HCT116 (cell line): ENCODE measurements at regions not wholly inside any gene's neighbourhood (a gene's known extent, or its start where the extent isn't known, plus 50 kb on each side); places are given as distances from the start of the nearest gene placed in this dataset.

Experiments used
- CEBPB ChIP-seq: IDR thresholded peaks from 2 replicates; pipeline ENCODE4 v1.6.1; 2012; ENCODE audit warnings: low read depth
- EZH2phosphoT487 ChIP-seq: fragments of 200-600 bp; IDR thresholded peaks from 2 replicates; pipeline ENCODE4 v1.6.1; 2018; ENCODE audit warnings: antibody characterized with exemption, borderline replicate concordance
- JUND ChIP-seq: IDR thresholded peaks from 2 replicates; pipeline ENCODE4 v1.6.1; 2012
- MAX ChIP-seq: IDR thresholded peaks from 2 replicates; pipeline ENCODE4 v1.6.1; 2012
- POLR2A ChIP-seq: IDR thresholded peaks from 2 replicates; pipeline ENCODE4 v1.7.0; 2011; ENCODE audit warnings: borderline replicate concordance; ENCODE audit not compliant: insufficient read depth, insufficient read length; ENCODE audit errors: extremely low read depth
- POLR2AphosphoS5 ChIP-seq: IDR thresholded peaks from 2 replicates; pipeline ENCODE4 v1.6.1; 2011; ENCODE audit warnings: mild to moderate bottlenecking, low read depth, low read length, moderate library complexity
- SP1 ChIP-seq: IDR thresholded peaks from 2 replicates; pipeline ENCODE4 v1.6.1; 2012; ENCODE audit warnings: low read depth
- SRF ChIP-seq: IDR thresholded peaks from 2 replicates; pipeline ENCODE4 v1.6.1; 2012; ENCODE audit warnings: low read depth
- ZNF274 ChIP-seq: fragments of 200-500 bp; sonication (Bioruptor generic); IDR thresholded peaks from 2 replicates; pipeline ENCODE4 v1.6.1; 2014; ENCODE audit warnings: mild to moderate bottlenecking, low read depth, low read length, inconsistent platforms
- TF ChIP-seq, protein P1 (sequence below), 3 experiments: fragments of 200-600 bp in 1 of 3; sonication (generic) in 1 of 3; IDR thresholded peaks in 2 of 3; conservative IDR thresholded peaks in 1 of 3; 2 replicates each; pipeline ENCODE4 v1.5.1; 2012 to 2017; ENCODE audit warnings: low read depth in 2 of 3, low read length in 2 of 3, antibody characterized with exemption in 1 of 3, borderline replicate concordance in 1 of 3, control low read depth in 1 of 3, mild to moderate bottlenecking in 1 of 3, mixed read lengths in 1 of 3, mixed run types in 1 of 3, moderate library complexity in 1 of 3; ENCODE audit not compliant: insufficient read depth in 1 of 3

DNA sequence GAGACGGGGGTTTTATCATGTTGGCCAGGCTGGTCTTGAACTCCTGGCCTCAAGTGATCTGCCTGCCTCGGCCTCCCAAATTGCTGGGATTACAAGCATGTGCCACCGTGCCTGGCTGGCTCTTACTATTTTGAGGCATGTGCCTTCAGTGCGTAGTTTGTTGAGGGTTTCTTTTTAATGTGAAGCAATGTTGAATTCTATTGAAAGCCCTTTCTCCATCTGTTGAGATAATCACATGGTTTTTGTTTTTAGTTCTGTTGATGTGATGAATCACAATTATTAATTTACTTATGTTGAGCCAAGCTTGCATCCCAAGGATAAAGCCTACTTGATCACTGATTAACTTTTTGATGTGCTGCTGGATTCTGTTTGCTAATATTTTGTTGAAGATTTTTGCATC, 290.9 kb downstream of the KCNRG start:
- TF ChIP-seq, protein P1, sequence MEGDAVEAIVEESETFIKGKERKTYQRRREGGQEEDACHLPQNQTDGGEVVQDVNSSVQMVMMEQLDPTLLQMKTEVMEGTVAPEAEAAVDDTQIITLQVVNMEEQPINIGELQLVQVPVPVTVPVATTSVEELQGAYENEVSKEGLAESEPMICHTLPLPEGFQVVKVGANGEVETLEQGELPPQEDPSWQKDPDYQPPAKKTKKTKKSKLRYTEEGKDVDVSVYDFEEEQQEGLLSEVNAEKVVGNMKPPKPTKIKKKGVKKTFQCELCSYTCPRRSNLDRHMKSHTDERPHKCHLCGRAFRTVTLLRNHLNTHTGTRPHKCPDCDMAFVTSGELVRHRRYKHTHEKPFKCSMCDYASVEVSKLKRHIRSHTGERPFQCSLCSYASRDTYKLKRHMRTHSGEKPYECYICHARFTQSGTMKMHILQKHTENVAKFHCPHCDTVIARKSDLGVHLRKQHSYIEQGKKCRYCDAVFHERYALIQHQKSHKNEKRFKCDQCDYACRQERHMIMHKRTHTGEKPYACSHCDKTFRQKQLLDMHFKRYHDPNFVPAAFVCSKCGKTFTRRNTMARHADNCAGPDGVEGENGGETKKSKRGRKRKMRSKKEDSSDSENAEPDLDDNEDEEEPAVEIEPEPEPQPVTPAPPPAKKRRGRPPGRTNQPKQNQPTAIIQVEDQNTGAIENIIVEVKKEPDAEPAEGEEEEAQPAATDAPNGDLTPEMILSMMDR (IDR thresholded peaks at IDR 0.05 in 2 of 3, conservative IDR thresholded peaks at IDR 0.05 in 1 of 3; ENCODE audit: borderline replicate concordance in 1 of 3, insufficient read depth in 1 of 3, low read depth in 2 of 3, low read length in 2 of 3): no peak
- TF ChIP-seq SP1 (no peak), POLR2A (no peak), SRF (no peak), MAX (no peak), CEBPB (no peak), EZH2phosphoT487 (no peak), ZNF274 (no peak), JUND (no peak), POLR2AphosphoS5 (no peak)
